Stimulated activated naive B cell treated with anti-CD40 and anti-IgM and Interleukin-4, amounts not matched to agents 10 μg/mL and 1 μg/mL and 100 μg/mL, for 72 hours (primary cell): ENCODE measurements at regions not wholly inside any gene's neighbourhood (a gene's known extent, or its start where the extent isn't known, plus 50 kb on each side); places are given as distances from the start of the nearest gene placed in this dataset.

Source experiments
- ATAC-seq, 2 donors: fragments of 150-1000 bp; cut with Tn5 transposase; replicated peaks; 2 replicates each; pipeline ENCODE4 v1.10.0; 2021; ENCODE audit warnings: moderate library complexity in 1 of 2
- DNase-seq: peaks from one replicate; pipeline ENCODE4 v3.0.0; 2021
- H3K27ac Mint-ChIP-seq: one replicate; pipeline ENCODE4 v1.8.0; 2022; ENCODE audit warnings: mild to moderate bottlenecking, mixed read lengths
- H3K27me3 Mint-ChIP-seq, 2 donors: one replicate each; pipeline ENCODE4 v1.8.0; 2022; ENCODE audit warnings: mixed read lengths in 2 of 2
- H3K36me3 Mint-ChIP-seq, 2 donors: one replicate each; pipeline ENCODE4 v1.8.0; 2022; ENCODE audit warnings: mixed read lengths in 2 of 2, mild to moderate bottlenecking in 1 of 2
- H3K4me1 Mint-ChIP-seq, 2 donors: one replicate each; pipeline ENCODE4 v1.8.0; 2022; ENCODE audit warnings: mixed read lengths in 2 of 2, mild to moderate bottlenecking in 1 of 2
- H3K4me3 Mint-ChIP-seq, 2 donors: one replicate each; pipeline ENCODE4 v1.8.0; 2022; ENCODE audit warnings: mild to moderate bottlenecking in 2 of 2, mixed read lengths in 2 of 2, moderate library complexity in 1 of 2
- H3K9me3 Mint-ChIP-seq, 2 donors: one replicate each; pipeline ENCODE4 v1.8.0; 2022; ENCODE audit warnings: mixed read lengths in 2 of 2, mild to moderate bottlenecking in 1 of 2

- Mint-ChIP-seq H3K4me1 (peaks cover 2 to 6% of the 10 kb centered on the region in 2 donors), H3K36me3 (peaks cover 0 to 5% of the 10 kb centered on the region in 2 donors), H3K27me3 (peaks cover 0 to 12% of the 10 kb centered on the region in 2 donors), H3K4me3 (no peak overlapping the region), H3K27ac (no peak overlapping the region), H3K9me3 (peaks cover 5 to 21% of the 10 kb centered on the region in 2 donors)
- DNase-seq: no peak
- no peak for ATAC-seq
Measured at GRCh38 chr9:90991953-90992352, 190.3 kb downstream of the SYK start.

GRCh38 chr9:90995516-90995915 lies 193.9 kb downstream of the SYK start:
- no peak for ATAC-seq
- Mint-ChIP-seq H3K27me3 (peaks cover 0 to 6% of the 10 kb centered on the region in 2 donors), H3K4me3 (no peak overlapping the region), H3K36me3 (peaks cover 0 to 5% of the 10 kb centered on the region in 2 donors), H3K4me1 (no peaks in the 10 kb centered on the region), H3K9me3 (peaks cover 5 to 16% of the 10 kb centered on the region in 2 donors), H3K27ac (no peak overlapping the region)
- no peak for DNase-seq

DNA sequence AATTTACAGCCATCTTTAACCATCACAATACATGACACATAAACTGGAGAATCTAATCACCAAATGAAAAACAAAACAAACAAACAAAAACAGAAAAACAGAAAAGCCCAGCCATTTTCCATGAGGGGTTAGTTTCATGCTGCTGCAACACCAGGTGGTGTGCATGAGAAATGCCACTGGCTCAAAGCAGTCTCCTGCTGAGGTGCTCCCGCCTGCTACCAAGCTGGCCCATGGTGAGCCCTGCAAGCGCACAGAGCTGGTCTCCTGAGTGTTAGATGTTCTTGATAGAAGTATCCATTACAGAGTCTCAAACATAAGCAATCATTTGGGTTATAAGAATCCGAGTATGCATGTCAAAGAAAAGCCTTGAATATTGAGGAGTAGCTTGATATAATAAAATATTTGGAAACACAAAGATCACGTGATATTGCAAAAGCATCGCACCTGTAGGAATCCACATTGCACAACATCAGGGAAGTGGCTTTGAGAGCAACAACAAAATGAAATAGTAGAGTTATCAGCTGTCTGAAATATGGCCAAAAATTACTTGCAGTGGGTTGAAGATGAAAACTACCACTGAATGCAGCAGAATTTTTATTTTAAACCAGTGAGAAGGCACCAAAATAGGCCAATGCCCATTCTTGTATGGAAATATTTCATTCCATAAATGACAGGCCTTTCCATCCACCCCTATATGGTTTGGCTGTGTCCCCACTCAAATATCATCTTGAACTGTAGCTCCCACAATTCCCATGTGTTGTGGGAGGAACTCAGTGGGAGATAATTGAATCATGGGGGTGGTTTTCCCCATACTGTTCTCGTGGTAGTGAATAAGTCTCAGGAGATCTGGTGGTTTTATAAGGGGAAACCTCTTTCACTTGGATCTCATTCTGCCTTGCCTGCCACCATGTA lies 194.8 kb downstream of the SYK start:
- DNase-seq: no peak
- no peak overlapping the region for H3K4me3 Mint-ChIP-seq
- ATAC-seq: no peak
- H3K9me3 Mint-ChIP-seq: peaks cover 2 to 9% of the 10 kb centered on the region in 2 donors
- peaks cover 0 to 6% of the 10 kb centered on the region in 2 donors for H3K27me3 Mint-ChIP-seq
- peaks cover 0 to 3% of the 10 kb centered on the region in 2 donors for H3K36me3 Mint-ChIP-seq
- H3K27ac Mint-ChIP-seq: no peak overlapping the region
- H3K4me1 Mint-ChIP-seq: peaks cover 0 to 2% of the 10 kb centered on the region in 2 donors

DNA sequence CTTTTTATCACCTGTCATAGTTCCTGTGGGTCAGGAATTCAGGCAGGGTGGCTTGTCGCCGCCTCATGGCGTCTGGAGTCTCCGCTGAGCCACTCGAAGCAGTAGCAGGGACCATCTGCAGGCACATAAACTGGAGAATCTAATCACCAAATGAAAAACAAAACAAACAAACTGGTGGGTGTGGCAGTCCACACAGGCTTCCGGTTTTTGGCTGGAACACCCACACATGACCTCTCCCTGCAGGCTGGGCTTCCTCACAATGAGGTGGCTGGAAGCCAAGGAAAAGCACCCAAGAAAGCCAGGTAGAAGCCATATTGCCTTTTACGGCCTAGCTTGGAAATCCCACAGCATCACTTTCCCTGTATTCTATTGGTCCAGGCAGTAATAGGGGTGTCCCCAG lies 197.0 kb downstream of the SYK start:
- no peak overlapping the region for H3K4me3 Mint-ChIP-seq
- DNase-seq: no peak
- peaks cover 0 to 3% of the 10 kb centered on the region in 2 donors for H3K36me3 Mint-ChIP-seq
- no peak for ATAC-seq
- H3K4me1 Mint-ChIP-seq: peaks cover 0 to 4% of the 10 kb centered on the region in 2 donors
- peaks cover 0 to 6% of the 10 kb centered on the region in 2 donors for H3K27me3 Mint-ChIP-seq
- H3K27ac Mint-ChIP-seq: no peak overlapping the region
- H3K9me3 Mint-ChIP-seq: peaks cover 0 to 6% of the 10 kb centered on the region in 2 donors

- H3K36me3 Mint-ChIP-seq: peaks cover 0 to 3% of the 10 kb centered on the region in 2 donors
- no peak overlapping the region for H3K4me3 Mint-ChIP-seq
- peaks cover 0 to 4% of the 10 kb centered on the region in 2 donors for H3K4me1 Mint-ChIP-seq
- ATAC-seq (no peak), DNase-seq (no peak)
- peaks cover 0 to 3% of the 10 kb centered on the region in 2 donors for H3K9me3 Mint-ChIP-seq
- peaks cover 0 to 6% of the 10 kb centered on the region in 2 donors for H3K27me3 Mint-ChIP-seq
- H3K27ac Mint-ChIP-seq: no peak overlapping the region
Measured at GRCh38 chr9:90999425-91000397, 198.1 kb downstream of the SYK start.

DNA sequence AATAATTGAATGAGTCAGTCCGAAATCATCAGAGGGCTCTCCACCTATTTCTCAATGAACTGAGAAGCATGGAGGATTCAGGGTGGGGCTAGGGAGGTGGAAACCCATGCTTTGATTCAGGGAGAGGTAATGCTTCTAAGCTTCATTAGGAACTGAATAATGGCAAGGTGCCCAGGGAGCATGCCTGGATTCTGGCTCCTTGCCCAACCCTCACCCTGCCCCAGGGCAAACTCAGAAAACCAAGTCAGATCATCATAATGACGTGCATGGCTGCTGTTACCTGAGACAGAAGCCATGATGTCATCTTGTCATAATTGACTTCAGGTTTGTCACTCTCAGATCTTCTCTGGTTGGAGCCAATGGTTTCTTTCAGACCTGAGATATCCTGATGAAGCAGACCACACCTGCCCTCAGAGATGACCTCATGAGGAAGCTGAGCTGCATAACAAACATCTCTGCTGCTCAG lies 199.6 kb downstream of the SYK start:
- peaks cover 0 to 4% of the 10 kb centered on the region in 2 donors for H3K4me1 Mint-ChIP-seq
- DNase-seq (no peak), ATAC-seq (no peak)

GRCh38 chr9:91004484-91004883 lies 202.9 kb downstream of the SYK start:
- H3K27me3 Mint-ChIP-seq: peaks cover 7 to 10% of the 10 kb centered on the region in 2 donors
- no peak overlapping the region for H3K4me3 Mint-ChIP-seq
- H3K9me3 Mint-ChIP-seq: no peaks in the 10 kb centered on the region
- H3K4me1 Mint-ChIP-seq: peaks cover 0 to 4% of the 10 kb centered on the region in 2 donors
- ATAC-seq (no peak), DNase-seq (no peak)
- H3K36me3 Mint-ChIP-seq: peaks cover 0 to 4% of the 10 kb centered on the region in 2 donors
- H3K27ac Mint-ChIP-seq: no peak overlapping the region

More for the DNA sequence above, 199.6 kb downstream of the SYK start:
- no peaks in the 10 kb centered on the region for H3K9me3 Mint-ChIP-seq
- no peak overlapping the region for H3K27ac Mint-ChIP-seq
- H3K36me3 Mint-ChIP-seq: peaks cover 0 to 4% of the 10 kb centered on the region in 2 donors
- peaks cover 7 to 10% of the 10 kb centered on the region in 2 donors for H3K27me3 Mint-ChIP-seq
- H3K4me3 Mint-ChIP-seq: no peak overlapping the region

DNA sequence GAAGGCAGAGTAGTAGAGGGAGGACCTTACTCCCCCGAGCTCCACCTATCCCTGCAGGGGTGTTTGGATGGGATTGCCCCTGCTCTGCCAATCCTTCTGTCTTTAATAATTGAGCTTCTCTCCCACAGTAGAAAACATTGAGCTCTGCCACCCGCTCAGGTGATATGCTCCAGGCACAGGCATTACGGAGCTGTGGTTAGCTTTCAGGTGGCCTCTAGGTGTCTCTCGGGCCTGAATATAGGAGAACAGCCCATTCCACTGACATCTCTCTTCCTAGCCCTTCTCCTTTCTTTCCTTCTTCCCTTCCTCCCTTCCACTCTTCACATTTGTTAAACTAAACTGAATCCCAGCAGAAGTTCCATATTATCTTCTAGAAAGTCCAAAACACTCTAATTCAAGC lies 203.4 kb downstream of the SYK start:
- H3K4me3 Mint-ChIP-seq: no peak overlapping the region
- H3K36me3 Mint-ChIP-seq: peaks cover 0 to 4% of the 10 kb centered on the region in 2 donors
- no peak for ATAC-seq
- H3K9me3 Mint-ChIP-seq: peaks cover 1 to 3% of the 10 kb centered on the region in 2 donors
- H3K27ac Mint-ChIP-seq: no peak overlapping the region
- DNase-seq: no peak
- peaks cover 7 to 10% of the 10 kb centered on the region in 2 donors for H3K27me3 Mint-ChIP-seq
- peaks cover 0 to 4% of the 10 kb centered on the region in 2 donors for H3K4me1 Mint-ChIP-seq

DNA sequence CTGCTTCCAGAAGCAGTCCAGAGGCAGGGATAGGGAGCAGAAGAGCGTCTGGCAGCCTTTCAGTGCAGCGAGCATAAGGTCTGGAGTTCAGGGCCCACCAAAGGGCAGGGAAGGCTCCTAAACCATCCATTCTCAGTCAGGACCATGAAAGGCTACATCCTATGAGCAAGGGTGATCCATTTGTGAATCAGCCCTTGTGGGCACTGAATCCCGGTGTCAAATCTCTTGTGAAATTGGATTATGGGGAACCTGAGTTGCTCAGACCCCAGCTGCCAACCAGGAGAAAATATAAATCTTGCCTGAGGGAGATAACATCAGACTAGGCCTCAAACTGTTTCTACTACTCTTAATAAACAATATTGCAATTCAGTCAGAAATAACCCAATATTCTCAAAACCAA lies 204.4 kb downstream of the SYK start:
- Mint-ChIP-seq H3K27ac (no peak overlapping the region), H3K4me1 (peaks cover 0 to 4% of the 10 kb centered on the region in 2 donors), H3K4me3 (no peak overlapping the region), H3K27me3 (peaks cover 7 to 10% of the 10 kb centered on the region in 2 donors), H3K9me3 (peaks cover 1 to 4% of the 10 kb centered on the region in 2 donors), H3K36me3 (peaks cover 0 to 4% of the 10 kb centered on the region in 2 donors)
- DNase-seq (no peak), ATAC-seq (no peak)

- Mint-ChIP-seq H3K4me3 (no peak overlapping the region), H3K9me3 (peaks cover 9 to 14% of the 10 kb centered on the region in 2 donors), H3K4me1 (peaks cover 3 to 9% of the 10 kb centered on the region in 2 donors), H3K36me3 (peaks cover 2 to 15% of the 10 kb centered on the region in 2 donors), H3K27me3 (peaks cover 12 to 16% of the 10 kb centered on the region in 2 donors), H3K27ac (no peak overlapping the region)
- DNase-seq: no peak
- ATAC-seq: no peak
Measured at GRCh38 chr9:91008568-91008967, 206.9 kb downstream of the SYK start.

DNA sequence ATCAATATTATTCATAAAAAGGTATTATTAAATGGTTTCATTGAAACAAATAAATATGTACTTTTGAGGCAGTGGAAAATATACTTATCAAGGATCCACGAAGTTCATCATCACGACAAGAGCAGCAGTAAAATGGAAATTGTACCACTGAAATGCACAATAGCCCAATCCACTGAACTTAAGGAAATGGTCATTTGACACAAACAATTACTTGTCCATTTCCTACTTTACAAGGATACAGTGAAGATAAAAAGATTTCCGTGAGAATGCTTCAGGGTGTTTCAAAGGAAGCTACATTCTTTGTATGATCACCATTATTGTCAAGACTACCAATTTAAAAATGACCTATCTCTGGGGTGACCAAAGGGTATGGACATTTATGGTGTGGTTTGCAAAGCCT lies 210.3 kb downstream of the SYK start:
- ATAC-seq (no peak), DNase-seq (no peak)
- Mint-ChIP-seq H3K4me1 (peaks cover 3 to 9% of the 10 kb centered on the region in 2 donors), H3K36me3 (peaks cover 3 to 18% of the 10 kb centered on the region in 2 donors), H3K27me3 (peaks cover 12 to 23% of the 10 kb centered on the region in 2 donors), H3K4me3 (no peak overlapping the region), H3K9me3 (peaks cover 9 to 14% of the 10 kb centered on the region in 2 donors), H3K27ac (no peak overlapping the region)

DNA sequence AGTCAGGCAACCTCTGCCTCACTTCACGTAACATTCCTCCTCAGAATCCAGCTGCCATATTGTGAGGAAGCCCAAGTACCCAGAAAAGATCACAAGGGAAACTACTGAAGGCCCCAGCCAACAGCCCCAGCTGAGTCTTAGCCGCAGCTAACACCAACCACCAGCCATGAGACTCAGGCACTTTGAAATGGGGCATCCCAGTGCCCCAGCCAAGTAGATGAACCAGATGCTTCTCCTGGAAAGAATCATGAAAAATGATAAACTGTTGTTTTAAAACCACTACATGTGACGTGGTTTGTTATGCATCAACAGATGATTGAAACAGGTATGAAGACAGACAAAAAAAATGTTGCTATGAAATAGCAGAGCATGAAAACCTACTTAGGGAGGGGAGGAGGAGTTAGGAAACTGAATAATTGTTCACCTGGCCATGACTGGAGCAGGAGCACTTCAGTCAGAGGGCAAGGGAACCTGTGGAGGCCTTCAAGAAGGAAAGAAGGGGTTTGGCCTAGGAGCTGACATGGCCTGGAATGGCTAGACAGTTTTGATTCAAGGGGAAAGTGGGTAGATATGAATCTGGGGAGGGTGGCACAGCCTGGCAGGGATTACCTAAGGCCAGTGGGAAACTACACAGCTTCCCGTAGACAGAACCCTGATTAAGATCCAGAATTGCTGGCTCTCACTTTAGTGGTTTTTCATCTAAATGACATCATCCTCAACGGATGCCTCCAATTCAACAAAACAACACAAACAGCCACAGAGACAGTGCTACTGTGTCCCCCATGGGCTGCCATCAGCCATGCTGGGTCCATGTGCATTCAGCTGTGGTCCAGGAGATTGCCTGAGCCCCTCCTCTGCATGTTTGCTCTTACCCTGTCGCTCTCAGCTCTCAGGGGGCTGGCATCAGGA lies 211.6 kb downstream of the SYK start:
- Mint-ChIP-seq H3K9me3 (peaks cover 10 to 20% of the 10 kb centered on the region in 2 donors), H3K27ac (peak overlapping the region; percentile 56), H3K4me1 (peaks cover 3 to 9% of the 10 kb centered on the region in 2 donors), H3K27me3 (peaks cover 19 to 28% of the 10 kb centered on the region in 2 donors), H3K4me3 (no peak overlapping the region), H3K36me3 (peaks cover 3 to 24% of the 10 kb centered on the region in 2 donors)
- no peak for DNase-seq
- no peak for ATAC-seq

DNA sequence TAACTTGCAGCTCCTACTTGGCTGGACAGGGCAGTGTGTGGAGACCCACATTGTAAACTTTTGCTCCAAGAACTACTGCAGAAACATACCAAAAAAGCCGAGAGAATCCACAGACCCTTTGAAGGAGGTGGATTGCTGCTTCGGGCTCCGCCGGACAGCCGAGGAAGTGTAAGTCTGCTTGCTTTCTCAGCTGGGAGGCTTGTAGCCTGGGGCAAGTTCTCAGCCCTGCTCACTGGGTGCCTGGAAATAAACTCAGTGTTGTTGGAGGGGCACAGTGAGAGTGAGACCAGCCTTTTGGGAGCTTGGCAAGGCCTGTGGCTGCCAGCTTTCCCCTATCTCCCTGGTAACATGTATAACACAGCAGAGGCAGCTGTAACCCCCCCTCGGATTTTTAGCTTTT lies 215.6 kb downstream of the SYK start:
- no peak overlapping the region for H3K27ac Mint-ChIP-seq
- H3K4me3 Mint-ChIP-seq: no peak overlapping the region
- H3K9me3 Mint-ChIP-seq: peaks cover 19 to 28% of the 10 kb centered on the region in 2 donors
- peaks cover 16 to 27% of the 10 kb centered on the region in 2 donors for H3K4me1 Mint-ChIP-seq
- DNase-seq (no peak), ATAC-seq (no peak)
- peaks cover 3 to 27% of the 10 kb centered on the region in 2 donors for H3K36me3 Mint-ChIP-seq
- peaks cover 43 to 58% of the 10 kb centered on the region in 2 donors for H3K27me3 Mint-ChIP-seq
